Heart left ventricle (tissue), 13 donors: ENCODE measurements at regions not wholly inside any gene's neighbourhood (a gene's known extent, or its start where the extent isn't known, plus 50 kb on each side); places are given as distances from the start of the nearest gene placed in this dataset.

Experiments
- CTCF ChIP-seq, 12 donors: fragments of 200-600 bp; sonication (generic) in 4 of 12; IDR thresholded peaks; one replicate each; pipeline versions ENCODE4 v1.5.0 to v1.8.0; 2018 to 2022; ENCODE audit warnings: antibody characterized with exemption in 12 of 12, mild to moderate bottlenecking in 5 of 12
- POLR2A ChIP-seq, 2 donors: fragments of 450-650 bp; IDR thresholded peaks; one replicate each; pipeline ENCODE4 v1.6.1; 2017; ENCODE audit warnings: antibody characterized with exemption in 2 of 2, mild to moderate bottlenecking in 2 of 2, moderate library complexity in 2 of 2
- donor health status: ischemic (EF 13 %, LVEDD 7.1; RV severe dilation, severe dysfunction).
- donor health status: DM: no; HTN: yes; CAD: no.
- donor health status: DM: no; HTN: no; CAD: no.
- donor health status: ischemic (EF 25% LVEDD 6.9; RV normal size, moderate dysfunction).
- donor health status: ischemic (EF 25% LVEDD 5.7; RV mildly dilated, moderate dysfunction).
- donor health status: ischemic (EF 35%, LVEDD 5.7; RV mildly dilated, moderate dysfunction).
- donor health status: nonischemic (EF 11% LVEDD 7.7; RV severe dilation, severe dysfunction).
- donor health status: DM: yes; HTN: yes; CAD: no.
- donor health status: PGD.
- donor health status: ischemic (EF 29% LVEDD 5.4; RV normal size, mild dysfunction).
- donor health status: nonischemic (EF 23%, LVEDD 6.1; RV moderate dilation, normal function).

DNA sequence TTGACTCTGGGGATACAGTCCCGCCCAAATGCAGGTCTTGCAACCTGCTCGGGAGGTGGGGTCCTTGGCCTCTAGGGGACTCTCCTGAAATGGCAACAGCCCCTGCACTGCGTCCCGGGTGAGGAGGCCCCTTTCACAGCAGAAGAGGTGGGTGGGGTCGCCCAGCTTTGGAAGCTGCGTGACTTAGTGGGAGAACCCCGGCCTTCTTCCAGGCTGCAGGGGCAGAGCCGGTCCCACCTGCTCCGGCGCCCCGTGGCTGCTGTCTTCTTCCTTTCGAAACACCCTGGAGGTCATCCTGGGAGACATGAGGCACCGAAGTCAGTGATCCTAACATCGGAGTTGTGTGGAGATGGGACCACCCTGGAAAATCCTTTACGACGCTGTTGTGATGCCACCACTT lies 103.7 kb upstream of the ADRA2C start:
- no peak for TF ChIP-seq CTCF (IDR thresholded peaks at IDR 0.05)
- TF ChIP-seq POLR2A (IDR thresholded peaks at IDR 0.05), result no peak
